HS-5 (cell line): ENCODE measurements at regions not wholly inside any gene's neighbourhood (a gene's known extent, or its start where the extent isn't known, plus 50 kb on each side); places are given as distances from the start of the nearest gene placed in this dataset.
"Not testable (repeated sequence)": the region's sequence is repeated elsewhere in the genome, so short reads cannot be mapped to it uniquely, and the experiment has no call there.

Source experiments
- DNase-seq: peaks from one replicate; pipeline ENCODE4 v3.0.0-alpha.2; 2012; ENCODE audit warnings: low read depth

- DNase-seq, result no peak
Observed at GRCh38 chrX:82732861-82733260, 775.2 kb upstream of the POU3F4 start.

GRCh38 chrX:82734140-82734539 is 774.0 kb upstream of the POU3F4 start:
- DNase-seq, result no peak

- DNase-seq, result not testable (repeated sequence)
Observed at GRCh38 chrX:82738313-82738712, 769.8 kb upstream of the POU3F4 start.

DNA sequence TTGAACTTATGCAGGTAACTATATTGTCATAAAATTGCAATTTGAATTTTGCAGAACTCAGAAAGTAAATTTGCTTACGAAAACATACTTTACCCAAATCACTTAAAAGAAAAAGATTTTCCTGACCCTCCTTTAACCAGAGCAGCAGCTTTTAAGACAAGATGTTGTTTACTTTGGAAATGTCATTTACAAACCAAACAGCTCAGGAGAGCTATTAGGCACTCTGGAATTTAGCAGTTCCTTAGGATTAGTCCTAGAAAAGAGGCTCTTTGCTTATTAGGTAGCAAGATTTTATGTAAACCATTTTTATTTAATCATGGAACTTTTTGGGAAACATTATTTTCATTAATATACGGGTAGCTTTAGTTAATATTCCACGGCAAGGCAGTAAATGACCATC is 765.7 kb upstream of the POU3F4 start:
- DNase-seq, result no peak

- not testable (repeated sequence) for DNase-seq
Observed at GRCh38 chrX:82745725-82746124, 762.4 kb upstream of the POU3F4 start.

DNA sequence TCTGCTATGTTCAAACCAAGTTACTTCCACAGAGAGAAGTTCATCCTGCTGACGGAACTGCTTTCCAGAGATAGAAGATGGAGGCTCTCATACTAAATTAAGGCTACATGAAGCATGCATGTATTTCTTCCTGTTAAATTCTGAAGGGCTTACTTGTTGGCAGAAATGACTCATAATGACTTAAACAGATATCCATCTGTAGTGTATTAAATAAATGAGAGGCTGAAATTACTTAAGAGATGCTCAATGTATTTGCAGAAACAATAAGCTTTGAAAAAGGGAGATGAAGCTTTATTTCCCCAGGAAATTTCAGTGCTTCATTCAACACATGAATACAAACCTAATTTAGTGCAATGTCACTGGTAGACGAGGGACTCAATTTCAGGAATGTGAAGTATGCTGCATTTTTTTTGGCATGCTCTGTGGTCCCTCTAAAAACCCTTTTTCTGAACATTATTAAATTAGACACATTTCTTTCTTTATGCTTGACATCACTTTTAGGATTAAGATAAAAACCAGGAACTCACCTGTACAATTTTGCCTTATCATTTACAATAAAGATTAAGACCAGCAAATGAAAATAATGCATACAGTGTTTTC is 759.1 kb upstream of the POU3F4 start:
- DNase-seq, result no peak

- no peak for DNase-seq
Observed at GRCh38 chrX:82756272-82756671, 751.8 kb upstream of the POU3F4 start.

GRCh38 chrX:82757614-82758013 is 750.5 kb upstream of the POU3F4 start:
- no peak for DNase-seq

GRCh38 chrX:82764521-82764920 is 743.6 kb upstream of the POU3F4 start:
- DNase-seq, result no peak

DNA sequence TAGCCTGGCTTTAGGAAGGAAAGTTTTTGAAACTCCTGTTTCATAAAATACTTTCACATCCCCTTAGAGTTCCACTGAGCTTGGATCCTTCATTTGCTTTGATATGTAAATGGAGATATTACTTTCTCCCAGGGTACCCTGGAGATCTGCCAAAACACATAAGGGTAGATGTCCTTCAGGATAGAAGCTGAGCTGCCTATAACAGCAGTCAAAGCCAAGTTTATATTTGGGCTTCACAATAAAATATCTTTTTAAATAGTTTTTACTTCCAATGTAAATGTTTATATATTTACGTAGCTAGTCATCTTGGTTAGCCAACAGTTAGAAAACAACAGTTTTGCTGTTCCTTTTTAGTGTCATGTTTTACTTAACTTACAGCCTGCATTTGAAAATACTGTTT is 742.3 kb upstream of the POU3F4 start:
- DNase-seq, result no peak

- DNase-seq, result no peak
Observed at GRCh38 chrX:82775426-82775825, 732.7 kb upstream of the POU3F4 start.

DNA sequence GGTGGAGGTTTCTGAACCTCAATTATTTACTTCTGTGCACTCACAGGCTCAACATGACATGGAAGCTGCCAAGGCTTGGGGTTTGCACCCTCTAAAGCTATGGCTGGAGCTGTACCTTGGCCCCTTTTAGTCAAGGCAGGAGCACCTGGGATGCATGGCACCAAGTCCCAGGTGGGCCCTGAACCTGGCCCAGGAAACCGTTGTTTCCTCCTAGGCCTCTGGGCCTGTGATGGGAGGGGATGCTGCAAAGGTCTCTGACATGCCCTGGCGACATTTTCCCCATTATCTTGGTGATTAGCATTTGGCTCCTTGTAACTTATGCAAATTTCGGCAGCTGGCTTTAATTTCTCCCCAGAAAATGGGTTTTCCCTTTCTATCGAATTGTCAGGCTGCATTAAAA is 726.1 kb upstream of the POU3F4 start:
- DNase-seq, result no peak

DNA sequence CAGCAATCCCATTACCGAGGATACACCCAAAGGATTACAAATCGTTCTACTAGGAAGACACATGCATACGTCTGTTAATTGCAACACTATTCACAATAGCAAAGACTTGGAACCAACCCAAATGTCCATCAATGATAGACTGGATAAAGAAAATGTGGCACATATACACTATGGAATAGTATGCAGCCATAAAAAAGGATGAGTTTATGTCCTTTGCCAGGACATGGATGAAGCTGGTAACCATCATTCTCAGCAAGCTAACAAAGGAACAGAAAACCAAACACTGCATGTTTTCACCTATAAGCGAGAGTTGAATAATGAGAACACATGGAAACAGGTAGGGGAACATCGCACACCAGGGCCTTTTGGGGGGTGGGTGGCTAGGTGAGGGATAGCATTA is 695.2 kb upstream of the POU3F4 start:
- DNase-seq, result not testable (repeated sequence)

DNA sequence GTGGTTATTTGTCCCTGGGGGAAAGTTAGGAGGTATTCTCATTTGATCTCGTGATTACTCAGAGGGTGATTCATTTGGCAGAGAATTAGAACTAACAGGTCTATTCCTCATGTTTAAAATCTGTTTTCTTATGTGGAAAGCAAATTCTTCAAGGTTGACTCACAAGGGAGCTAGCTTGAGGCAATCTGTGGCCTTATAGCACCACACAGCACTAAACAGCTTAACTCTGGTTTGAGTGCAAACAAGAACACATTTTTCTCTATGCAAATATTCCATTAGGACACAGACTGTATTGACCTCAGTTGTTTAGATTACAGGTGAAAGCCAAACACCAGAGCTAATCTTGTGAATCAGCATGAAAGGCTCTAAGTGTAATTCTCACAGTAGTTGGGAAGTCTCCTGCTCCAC is 694.4 kb upstream of the POU3F4 start:
- DNase-seq, result peak; percentile 32

DNA sequence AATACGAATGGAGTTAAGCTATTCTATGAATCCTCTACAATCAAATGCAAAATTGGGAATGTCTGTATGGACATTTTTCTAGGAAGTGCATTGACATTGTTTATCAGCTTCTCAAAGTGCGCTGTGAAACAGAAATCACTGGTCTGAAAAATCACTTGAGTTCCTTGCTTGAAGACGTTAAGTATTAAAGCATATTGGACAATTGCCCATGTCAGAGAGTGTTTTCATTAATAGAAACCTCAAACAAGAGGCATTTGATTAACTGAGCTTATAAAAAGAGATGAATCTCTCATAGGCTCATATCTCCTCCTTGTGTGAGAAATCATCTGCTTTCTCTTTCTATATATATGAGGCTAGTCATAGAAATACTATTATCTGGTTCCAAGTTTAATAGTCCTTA is 692.1 kb upstream of the POU3F4 start:
- DNase-seq, result no peak

- no peak for DNase-seq
Observed at GRCh38 chrX:82816562-82816961, 691.5 kb upstream of the POU3F4 start.

DNA sequence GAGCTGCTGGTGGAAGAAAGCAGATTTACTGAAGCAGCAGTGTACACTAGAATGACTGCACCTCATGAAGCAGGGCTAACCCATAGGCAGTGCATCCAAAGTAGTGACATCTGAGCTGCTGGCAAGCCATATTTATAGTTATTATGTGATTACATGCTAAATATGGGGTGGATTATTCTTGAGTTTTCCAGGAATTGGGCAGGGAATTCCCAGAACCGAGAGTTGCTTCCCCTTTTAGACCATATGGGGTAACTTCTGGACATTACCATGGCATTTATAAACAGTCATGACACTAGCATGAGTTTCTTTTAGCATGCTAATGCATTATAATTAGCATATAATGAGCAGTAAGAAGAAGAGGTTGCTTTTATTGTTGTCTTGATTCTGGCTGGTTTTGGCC is 665.8 kb upstream of the POU3F4 start:
- no peak for DNase-seq

- DNase-seq, result no peak
Observed at GRCh38 chrX:82848111-82848510, 660.0 kb upstream of the POU3F4 start.
